ENCODE measurements at regions not wholly inside any gene's neighbourhood (a gene's known extent, or its start where the extent isn't known, plus 50 kb on each side); places are given as distances from the start of the nearest gene placed in this dataset.

- DNase-seq (ENCODE audit: low spot score) = no peak
- 100% methylated on average over 2 of the region's 2 CpGs for WGBS (ENCODE audit: low lambda C conversion rate, missing lambda C conversion rate)
- Histone ChIP-seq H3K4me1 (ENCODE audit: insufficient read depth) (peaks cover 11% of the 10 kb centered on the region), H4K20me1 (ENCODE audit: insufficient read depth, poor library complexity, severe bottlenecking) (no peaks in the 10 kb centered on the region), H3K4me3 (no peak overlapping the region), H3K27ac (no peak overlapping the region), H3K4me2 (no peak overlapping the region), H3K9me3 (ENCODE audit: low read depth) (no peaks in the 10 kb centered on the region), H3K27me3 (peaks cover 49% of the 10 kb centered on the region), H3K9me2 (replicated peaks; ENCODE audit: insufficient read depth) (no peaks in the 10 kb centered on the region), H3K36me3 (replicated peaks; ENCODE audit: insufficient read depth, low read depth) (no peaks in the 10 kb centered on the region), H3K79me2 (no peaks in the 10 kb centered on the region), H2AFZ (no peak overlapping the region)
- no peak for TF ChIP-seq CTCF (IDR thresholded peaks at IDR 0.05; ENCODE audit: poor library complexity)
- no peak for TF ChIP-seq EZH2phosphoT487 (IDR thresholded peaks at IDR 0.05; ENCODE audit: low read depth, severe bottlenecking, unreplicated experiment)
- TF ChIP-seq EZH2 (IDR thresholded peaks at IDR 0.05; ENCODE audit: borderline replicate concordance) = no peak
Observed at GRCh38 chr2:121037480-121037879, 247.5 kb downstream of the TFCP2L1 start.

DNA sequence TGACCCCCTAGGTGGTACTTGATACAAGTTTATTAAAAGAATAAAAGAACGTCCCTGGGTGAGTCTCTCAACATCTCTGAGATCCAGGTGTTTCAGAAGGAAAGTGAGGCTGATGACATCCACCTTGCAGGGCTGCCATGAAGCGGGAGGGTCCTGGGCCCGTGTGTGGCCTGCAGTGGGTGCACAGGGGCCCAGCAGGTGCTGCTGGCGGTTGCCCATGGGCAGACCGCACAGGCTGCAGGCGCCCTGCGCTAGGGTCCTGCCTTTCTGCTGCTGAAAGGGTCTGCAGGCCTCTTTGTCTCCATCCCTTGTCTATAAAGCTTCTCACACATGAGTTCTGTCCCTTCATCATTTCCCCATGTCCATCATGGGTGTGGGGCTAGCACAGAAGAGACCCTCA lies 247.0 kb downstream of the TFCP2L1 start:
- Histone ChIP-seq H3K9me3 (ENCODE audit: low read depth) (no peaks in the 10 kb centered on the region), H3K27ac (no peak overlapping the region), H3K4me3 (no peak overlapping the region), H3K9me2 (replicated peaks; ENCODE audit: insufficient read depth) (no peaks in the 10 kb centered on the region), H3K27me3 (peaks cover 45% of the 10 kb centered on the region), H3K36me3 (replicated peaks; ENCODE audit: insufficient read depth, low read depth) (no peaks in the 10 kb centered on the region), H3K4me2 (no peak overlapping the region), H3K79me2 (no peaks in the 10 kb centered on the region), H3K4me1 (ENCODE audit: insufficient read depth) (peaks cover 11% of the 10 kb centered on the region), H2AFZ (no peak overlapping the region), H4K20me1 (ENCODE audit: insufficient read depth, poor library complexity, severe bottlenecking) (no peaks in the 10 kb centered on the region)
- no peak for TF ChIP-seq EZH2phosphoT487 (IDR thresholded peaks at IDR 0.05; ENCODE audit: low read depth, severe bottlenecking, unreplicated experiment)
- no peak for TF ChIP-seq EZH2 (IDR thresholded peaks at IDR 0.05; ENCODE audit: borderline replicate concordance)
- no peak for TF ChIP-seq CTCF (IDR thresholded peaks at IDR 0.05; ENCODE audit: poor library complexity)
- DNase-seq (ENCODE audit: low spot score) = no peak
- WGBS (ENCODE audit: low lambda C conversion rate, missing lambda C conversion rate) = 79% methylated on average over 6 of the region's 7 CpGs

GRCh38 chr2:121038431-121038830 lies 246.6 kb downstream of the TFCP2L1 start:
- WGBS (ENCODE audit: low lambda C conversion rate, missing lambda C conversion rate) = 91% methylated on average over 5 of the region's 5 CpGs

More at GRCh38 chr2:121038431-121038830, 246.6 kb downstream of the TFCP2L1 start:
- H3K79me2 ChIP-seq = no peaks in the 10 kb centered on the region
- no peak overlapping the region for H2AFZ ChIP-seq
- H3K27me3 ChIP-seq = peaks cover 41% of the 10 kb centered on the region
- H3K9me2 ChIP-seq (replicated peaks; ENCODE audit: insufficient read depth) = no peaks in the 10 kb centered on the region
- H3K4me2 ChIP-seq = no peak overlapping the region
- H3K4me3 ChIP-seq = no peak overlapping the region
- no peaks in the 10 kb centered on the region for H4K20me1 ChIP-seq (ENCODE audit: insufficient read depth, poor library complexity, severe bottlenecking)
- TF ChIP-seq EZH2 (IDR thresholded peaks at IDR 0.05; ENCODE audit: borderline replicate concordance) (no peak), CTCF (IDR thresholded peaks at IDR 0.05; ENCODE audit: poor library complexity) (no peak), EZH2phosphoT487 (IDR thresholded peaks at IDR 0.05; ENCODE audit: low read depth, severe bottlenecking, unreplicated experiment) (no peak)
- H3K4me1 ChIP-seq (ENCODE audit: insufficient read depth) = peaks cover 11% of the 10 kb centered on the region
- no peak overlapping the region for H3K27ac ChIP-seq
- H3K9me3 ChIP-seq (ENCODE audit: low read depth) = no peaks in the 10 kb centered on the region
- DNase-seq (ENCODE audit: low spot score) = no peak
- no peaks in the 10 kb centered on the region for H3K36me3 ChIP-seq (replicated peaks; ENCODE audit: insufficient read depth, low read depth)
